Vagina (tissue), 2 donors: ENCODE measurements at regions not wholly inside any gene's neighbourhood (a gene's known extent, or its start where the extent isn't known, plus 50 kb on each side); places are given as distances from the start of the nearest gene placed in this dataset.

Source experiments
- POLR2A ChIP-seq, 2 donors: fragments of 450-650 bp; IDR thresholded peaks; one replicate each; pipeline ENCODE4 v1.6.1; 2017; ENCODE audit warnings: antibody characterized with exemption in 2 of 2, mild to moderate bottlenecking in 2 of 2, moderate library complexity in 2 of 2
- TF ChIP-seq, protein P1 (sequence below), 3 experiments: fragments of 450-650 bp in 2 of 3; fragments of 200-600 bp in 1 of 3; sonication (generic) in 1 of 3; IDR thresholded peaks; one replicate each; pipeline ENCODE4 v1.5.1; 2017 to 2019; ENCODE audit warnings: antibody characterized with exemption in 3 of 3, mild to moderate bottlenecking in 2 of 3, moderate library complexity in 2 of 3

DNA sequence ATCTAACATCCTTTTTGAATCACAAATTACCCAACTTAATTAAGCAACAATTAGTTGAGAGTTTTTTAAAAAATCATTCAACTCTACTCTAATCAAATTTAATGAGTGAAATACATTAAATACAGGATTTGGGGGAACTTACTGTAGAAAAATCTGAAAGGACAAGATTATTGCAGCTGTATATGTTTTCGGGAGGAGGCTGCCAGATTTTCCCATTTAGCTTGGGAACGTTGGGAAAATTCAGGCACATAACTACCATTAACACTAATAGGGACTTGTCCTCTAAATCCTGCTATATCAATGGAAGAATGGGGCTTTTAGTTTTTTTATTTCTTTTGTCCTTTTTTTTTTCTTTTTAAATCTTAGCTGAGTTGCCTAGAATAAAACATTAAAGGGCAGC, 691.4 kb upstream of the FZD8 start:
- TF ChIP-seq POLR2A (IDR thresholded peaks at IDR 0.05): no peak
- TF ChIP-seq, protein P1, sequence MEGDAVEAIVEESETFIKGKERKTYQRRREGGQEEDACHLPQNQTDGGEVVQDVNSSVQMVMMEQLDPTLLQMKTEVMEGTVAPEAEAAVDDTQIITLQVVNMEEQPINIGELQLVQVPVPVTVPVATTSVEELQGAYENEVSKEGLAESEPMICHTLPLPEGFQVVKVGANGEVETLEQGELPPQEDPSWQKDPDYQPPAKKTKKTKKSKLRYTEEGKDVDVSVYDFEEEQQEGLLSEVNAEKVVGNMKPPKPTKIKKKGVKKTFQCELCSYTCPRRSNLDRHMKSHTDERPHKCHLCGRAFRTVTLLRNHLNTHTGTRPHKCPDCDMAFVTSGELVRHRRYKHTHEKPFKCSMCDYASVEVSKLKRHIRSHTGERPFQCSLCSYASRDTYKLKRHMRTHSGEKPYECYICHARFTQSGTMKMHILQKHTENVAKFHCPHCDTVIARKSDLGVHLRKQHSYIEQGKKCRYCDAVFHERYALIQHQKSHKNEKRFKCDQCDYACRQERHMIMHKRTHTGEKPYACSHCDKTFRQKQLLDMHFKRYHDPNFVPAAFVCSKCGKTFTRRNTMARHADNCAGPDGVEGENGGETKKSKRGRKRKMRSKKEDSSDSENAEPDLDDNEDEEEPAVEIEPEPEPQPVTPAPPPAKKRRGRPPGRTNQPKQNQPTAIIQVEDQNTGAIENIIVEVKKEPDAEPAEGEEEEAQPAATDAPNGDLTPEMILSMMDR (IDR thresholded peaks at IDR 0.05): no peak
